Gastrocnemius medialis (tissue), 4 donors: ENCODE measurements at regions not wholly inside any gene's neighbourhood (a gene's known extent, or its start where the extent isn't known, plus 50 kb on each side); places are given as distances from the start of the nearest gene placed in this dataset.

Experiments used
- CTCF ChIP-seq, 5 experiments: fragments of 450-650 bp in 3 of 5; fragments of 200-600 bp in 2 of 5; sonication (generic) in 2 of 5; IDR thresholded peaks in 4 of 5; conservative IDR thresholded peaks in 1 of 5; 1 replicate in 4 of 5; 2 replicates in 1 of 5; pipeline ENCODE4 v1.5.1; 2016 to 2019; ENCODE audit warnings: antibody characterized with exemption in 5 of 5, mild to moderate bottlenecking in 3 of 5, moderate library complexity in 3 of 5
- POLR2A ChIP-seq, 2 donors: fragments of 450-650 bp; IDR thresholded peaks; one replicate each; pipeline ENCODE4 v1.6.1; 2017; ENCODE audit warnings: antibody characterized with exemption in 2 of 2, mild to moderate bottlenecking in 2 of 2, moderate library complexity in 2 of 2

DNA sequence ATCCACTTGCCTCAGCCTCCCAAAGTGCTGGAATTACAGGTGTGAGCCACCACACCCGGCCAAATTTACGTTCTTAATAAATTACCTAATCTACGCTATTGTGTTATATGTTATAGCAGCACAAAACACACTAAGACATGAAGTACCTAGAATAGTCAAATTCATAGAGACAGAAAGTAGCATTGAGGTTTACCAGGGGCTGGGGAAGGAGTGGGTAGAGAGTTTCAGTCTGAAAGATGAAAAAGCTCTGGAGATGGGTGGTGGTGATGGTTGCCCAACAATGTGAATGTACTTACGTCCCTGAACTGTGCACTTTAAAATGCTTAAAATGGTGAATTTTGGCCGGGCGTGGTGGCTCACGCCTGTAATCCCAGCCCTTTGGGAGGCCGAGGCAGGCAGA lies 65.7 kb upstream of the NUP50 start:
- TF ChIP-seq POLR2A (IDR thresholded peaks at IDR 0.05) = no peak
- TF ChIP-seq CTCF (IDR thresholded peaks at IDR 0.05 in 4 of 5, conservative IDR thresholded peaks at IDR 0.05 in 1 of 5) = no peak
